NCI-H2171 treated with DMSO at 0.1 percent for 48 hours (cell line): ENCODE measurements at regions not wholly inside any gene's neighbourhood (a gene's known extent, or its start where the extent isn't known, plus 50 kb on each side); places are given as distances from the start of the nearest gene placed in this dataset.

Source experiments
- DNase-seq: peaks from one replicate; lab custom pipeline; 2025; lab: John Stamatoyannopoulos, UW

GRCh38 chr1:93815366-93816110 lies 63.5 kb downstream of the DNTTIP2 start:
- no peak for DNase-seq

- peak; percentile 61 for DNase-seq
Observed at GRCh38 chr1:93814795-93815340, 64.1 kb downstream of the DNTTIP2 start.

GRCh38 chr1:93814059-93814794 lies 64.8 kb downstream of the DNTTIP2 start:
- peak; percentile 58 for DNase-seq

GRCh38 chr1:93813076-93813475 lies 65.9 kb downstream of the DNTTIP2 start:
- DNase-seq: no peak

GRCh38 chr1:93811326-93812065 lies 67.5 kb downstream of the DNTTIP2 start:
- no peak for DNase-seq

- no peak for DNase-seq
Observed at GRCh38 chr1:93810316-93810715, 68.7 kb downstream of the DNTTIP2 start.

GRCh38 chr1:93808871-93809270 lies 70.1 kb downstream of the DNTTIP2 start:
- no peak for DNase-seq

- DNase-seq: no peak
Observed at GRCh38 chr1:93807311-93807930, 71.6 kb downstream of the DNTTIP2 start.

- no peak for DNase-seq
Observed at GRCh38 chr1:93805027-93805610, 73.9 kb downstream of the DNTTIP2 start.

GRCh38 chr1:93804412-93804811 lies 74.6 kb downstream of the DNTTIP2 start:
- no peak for DNase-seq

GRCh38 chr1:93801471-93801870 lies 77.5 kb downstream of the DNTTIP2 start:
- no peak for DNase-seq

GRCh38 chr1:93800856-93801255 lies 78.2 kb downstream of the DNTTIP2 start:
- DNase-seq: no peak

GRCh38 chr1:93798291-93798690 lies 80.7 kb downstream of the DNTTIP2 start:
- no peak for DNase-seq

- DNase-seq: no peak
Observed at GRCh38 chr1:93784538-93784937, 94.5 kb downstream of the DNTTIP2 start.

GRCh38 chr1:93783876-93784275 lies 95.1 kb downstream of the DNTTIP2 start:
- DNase-seq: no peak

GRCh38 chr1:93779540-93780165 lies 98.0 kb upstream of the BCAR3 start:
- peak; percentile 8 for DNase-seq

GRCh38 chr1:93778457-93778856 lies 96.8 kb upstream of the BCAR3 start:
- DNase-seq: no peak

- no peak for DNase-seq
Observed at GRCh38 chr1:93777255-93777654, 95.6 kb upstream of the BCAR3 start.

- no peak for DNase-seq
Observed at GRCh38 chr1:93776728-93777127, 95.1 kb upstream of the BCAR3 start.

- DNase-seq: no peak
Observed at GRCh38 chr1:93775224-93775623, 93.6 kb upstream of the BCAR3 start.

- no peak for DNase-seq
Observed at GRCh38 chr1:93774707-93775106, 93.1 kb upstream of the BCAR3 start.
